HG03469 (cell line): ENCODE measurements at regions not wholly inside any gene's neighbourhood (a gene's known extent, or its start where the extent isn't known, plus 50 kb on each side); places are given as distances from the start of the nearest gene placed in this dataset.

Experiments used
- ATAC-seq: cut with Tn5 transposase; IDR thresholded peaks from one replicate; pipeline ENCODE4 v1.9.1; 2021; ENCODE audit warnings: mild to moderate bottlenecking, moderate library complexity, moderate number of reproducible peaks; ENCODE audit not compliant: unreplicated experiment

- ATAC-seq, result no peak
Observed at GRCh38 chr13:89269737-89270136, 1598.6 kb downstream of the SLITRK5 start.

- no peak for ATAC-seq
Observed at GRCh38 chr13:89270736-89271135, 1599.6 kb downstream of the SLITRK5 start.

- no peak for ATAC-seq
Observed at GRCh38 chr13:89279374-89279773, 1608.2 kb downstream of the SLITRK5 start.

- ATAC-seq, result no peak
Observed at GRCh38 chr13:89281331-89281730, 1610.2 kb downstream of the SLITRK5 start.

GRCh38 chr13:89282241-89282640 is 1611.1 kb downstream of the SLITRK5 start:
- ATAC-seq, result no peak

GRCh38 chr13:89287381-89287780 is 1616.2 kb downstream of the SLITRK5 start:
- no peak for ATAC-seq

GRCh38 chr13:89294115-89294867 is 1623.1 kb downstream of the SLITRK5 start:
- ATAC-seq, result no peak

- ATAC-seq, result no peak
Observed at GRCh38 chr13:89307278-89307677, 1636.1 kb downstream of the SLITRK5 start.

- no peak for ATAC-seq
Observed at GRCh38 chr13:89310943-89311672, 1639.9 kb downstream of the SLITRK5 start.

GRCh38 chr13:89315287-89315686 is 1644.1 kb downstream of the SLITRK5 start:
- ATAC-seq, result no peak

- no peak for ATAC-seq
Observed at GRCh38 chr13:89322466-89322865, 1651.3 kb downstream of the SLITRK5 start.

GRCh38 chr13:89324582-89324981 is 1653.4 kb downstream of the SLITRK5 start:
- no peak for ATAC-seq

- ATAC-seq, result no peak
Observed at GRCh38 chr13:89343165-89343564, 1672.0 kb downstream of the SLITRK5 start.

- no peak for ATAC-seq
Observed at GRCh38 chr13:89352384-89352783, 1681.2 kb downstream of the SLITRK5 start.

GRCh38 chr13:89361909-89362308 is 1690.7 kb downstream of the SLITRK5 start:
- no peak for ATAC-seq

- no peak for ATAC-seq
Observed at GRCh38 chr13:89363144-89363543, 1692.0 kb downstream of the SLITRK5 start.

- ATAC-seq, result no peak
Observed at GRCh38 chr13:89372193-89372592, 1701.0 kb downstream of the SLITRK5 start.

GRCh38 chr13:89375839-89376238 is 1704.7 kb downstream of the SLITRK5 start:
- no peak for ATAC-seq

- no peak for ATAC-seq
Observed at GRCh38 chr13:89380101-89380500, 1708.9 kb downstream of the SLITRK5 start.

GRCh38 chr13:89382981-89383380 is 1711.8 kb downstream of the SLITRK5 start:
- no peak for ATAC-seq

GRCh38 chr13:89383891-89384290 is 1712.7 kb downstream of the SLITRK5 start:
- no peak for ATAC-seq

- no peak for ATAC-seq
Observed at GRCh38 chr13:89393758-89394304, 1722.7 kb downstream of the SLITRK5 start.
